Chondrocyte (in vitro differentiated cells): ENCODE measurements at regions not wholly inside any gene's neighbourhood (a gene's known extent, or its start where the extent isn't known, plus 50 kb on each side); places are given as distances from the start of the nearest gene placed in this dataset.

Experiments
- DNase-seq: peaks from one replicate; pipeline ENCODE4 v3.0.0; 2021; ENCODE audit warnings: mixed read lengths, low spot score
- H3K27ac Mint-ChIP-seq: one replicate; pipeline ENCODE4 v1.8.0; 2021; ENCODE audit warnings: mild to moderate bottlenecking, moderate library complexity, mixed read lengths; ENCODE audit not compliant: unreplicated experiment
- H3K27me3 Mint-ChIP-seq: 2 replicates; pipeline ENCODE4 v1.8.0; 2021; ENCODE audit warnings: low read depth, mixed read lengths
- H3K36me3 Mint-ChIP-seq: 2 replicates; pipeline ENCODE4 v1.8.0; 2021; ENCODE audit warnings: low read depth, mixed read lengths
- H3K4me1 Mint-ChIP-seq: 2 replicates; pipeline ENCODE4 v1.8.0; 2021; ENCODE audit warnings: low read depth, mild to moderate bottlenecking, mixed read lengths
- H3K4me3 Mint-ChIP-seq: one replicate; pipeline ENCODE4 v1.8.0; 2021; ENCODE audit warnings: mild to moderate bottlenecking, moderate library complexity, mixed read lengths; ENCODE audit not compliant: unreplicated experiment
- H3K9me3 Mint-ChIP-seq: 2 replicates; pipeline ENCODE4 v1.8.0; 2021; ENCODE audit warnings: low read depth, mixed read lengths
- TF ChIP-seq, protein P1 (sequence below): fragments of 200-600 bp; sonication (generic); IDR thresholded peaks from 2 replicates; pipeline ENCODE4 v1.5.0; 2021; ENCODE audit warnings: antibody characterized with exemption, mild to moderate bottlenecking, moderate library complexity

DNA sequence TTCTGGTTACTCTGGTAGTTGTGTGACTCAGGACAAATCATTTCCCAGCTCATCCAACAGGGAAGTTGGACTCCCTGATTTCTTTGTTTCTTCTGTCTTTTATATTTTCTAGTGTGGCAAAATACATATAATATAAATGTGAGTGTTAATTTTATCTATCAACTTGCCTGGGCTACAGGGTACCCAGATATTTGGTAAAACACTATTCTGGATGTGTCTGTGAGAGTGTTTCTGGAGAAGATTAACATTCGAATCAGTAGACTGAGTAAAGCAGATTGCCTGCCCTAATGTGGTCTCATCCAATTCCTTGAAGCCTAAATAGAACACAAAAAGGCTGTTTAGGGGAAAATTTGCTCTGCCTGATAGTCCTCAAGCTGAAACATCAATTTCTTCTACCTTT lies 91.1 kb upstream of the EPCAM start:
- no peak overlapping the region for H3K4me3 Mint-ChIP-seq

GRCh38 chr2:47277187-47277586 lies 91.9 kb upstream of the EPCAM start:
- Mint-ChIP-seq H3K4me3 (no peak overlapping the region), H3K36me3 (no peaks in the 10 kb centered on the region), H3K27me3 (no peaks in the 10 kb centered on the region), H3K4me1 (peaks cover 25% of the 10 kb centered on the region), H3K9me3 (no peaks in the 10 kb centered on the region), H3K27ac (no peak overlapping the region)
- DNase-seq = no peak
- TF ChIP-seq, protein P1, sequence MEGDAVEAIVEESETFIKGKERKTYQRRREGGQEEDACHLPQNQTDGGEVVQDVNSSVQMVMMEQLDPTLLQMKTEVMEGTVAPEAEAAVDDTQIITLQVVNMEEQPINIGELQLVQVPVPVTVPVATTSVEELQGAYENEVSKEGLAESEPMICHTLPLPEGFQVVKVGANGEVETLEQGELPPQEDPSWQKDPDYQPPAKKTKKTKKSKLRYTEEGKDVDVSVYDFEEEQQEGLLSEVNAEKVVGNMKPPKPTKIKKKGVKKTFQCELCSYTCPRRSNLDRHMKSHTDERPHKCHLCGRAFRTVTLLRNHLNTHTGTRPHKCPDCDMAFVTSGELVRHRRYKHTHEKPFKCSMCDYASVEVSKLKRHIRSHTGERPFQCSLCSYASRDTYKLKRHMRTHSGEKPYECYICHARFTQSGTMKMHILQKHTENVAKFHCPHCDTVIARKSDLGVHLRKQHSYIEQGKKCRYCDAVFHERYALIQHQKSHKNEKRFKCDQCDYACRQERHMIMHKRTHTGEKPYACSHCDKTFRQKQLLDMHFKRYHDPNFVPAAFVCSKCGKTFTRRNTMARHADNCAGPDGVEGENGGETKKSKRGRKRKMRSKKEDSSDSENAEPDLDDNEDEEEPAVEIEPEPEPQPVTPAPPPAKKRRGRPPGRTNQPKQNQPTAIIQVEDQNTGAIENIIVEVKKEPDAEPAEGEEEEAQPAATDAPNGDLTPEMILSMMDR = no peak

More for the DNA sequence above, 91.1 kb upstream of the EPCAM start:
- TF ChIP-seq, protein P1 = no peak
- Mint-ChIP-seq H3K4me1 (peaks cover 23% of the 10 kb centered on the region), H3K27ac (no peak overlapping the region), H3K27me3 (no peaks in the 10 kb centered on the region), H3K9me3 (no peaks in the 10 kb centered on the region), H3K36me3 (no peaks in the 10 kb centered on the region)
- no peak for DNase-seq

DNA sequence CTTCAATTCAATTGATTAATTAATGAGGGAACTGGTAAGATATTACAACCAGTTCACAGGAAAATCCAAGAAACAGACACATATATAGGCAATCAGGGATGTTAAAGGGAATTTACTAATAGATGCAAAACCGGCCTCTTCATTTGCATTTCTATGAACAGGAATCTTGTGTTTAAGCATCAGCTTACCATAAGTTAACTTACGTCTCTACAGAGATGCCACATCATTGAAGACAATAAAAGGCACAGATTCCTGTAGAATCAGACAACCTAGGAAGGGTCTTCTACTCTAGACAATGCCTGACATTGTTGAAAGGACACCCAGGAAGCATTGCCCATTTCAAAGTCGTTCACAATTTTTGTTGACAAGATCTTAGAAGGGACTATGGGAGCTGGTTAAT lies 93.0 kb upstream of the EPCAM start:
- Mint-ChIP-seq H3K4me3 (no peak overlapping the region), H3K9me3 (no peaks in the 10 kb centered on the region), H3K4me1 (peaks cover 29% of the 10 kb centered on the region), H3K36me3 (no peaks in the 10 kb centered on the region), H3K27me3 (no peaks in the 10 kb centered on the region), H3K27ac (no peak overlapping the region)
- TF ChIP-seq, protein P1 = no peak
- DNase-seq = no peak

DNA sequence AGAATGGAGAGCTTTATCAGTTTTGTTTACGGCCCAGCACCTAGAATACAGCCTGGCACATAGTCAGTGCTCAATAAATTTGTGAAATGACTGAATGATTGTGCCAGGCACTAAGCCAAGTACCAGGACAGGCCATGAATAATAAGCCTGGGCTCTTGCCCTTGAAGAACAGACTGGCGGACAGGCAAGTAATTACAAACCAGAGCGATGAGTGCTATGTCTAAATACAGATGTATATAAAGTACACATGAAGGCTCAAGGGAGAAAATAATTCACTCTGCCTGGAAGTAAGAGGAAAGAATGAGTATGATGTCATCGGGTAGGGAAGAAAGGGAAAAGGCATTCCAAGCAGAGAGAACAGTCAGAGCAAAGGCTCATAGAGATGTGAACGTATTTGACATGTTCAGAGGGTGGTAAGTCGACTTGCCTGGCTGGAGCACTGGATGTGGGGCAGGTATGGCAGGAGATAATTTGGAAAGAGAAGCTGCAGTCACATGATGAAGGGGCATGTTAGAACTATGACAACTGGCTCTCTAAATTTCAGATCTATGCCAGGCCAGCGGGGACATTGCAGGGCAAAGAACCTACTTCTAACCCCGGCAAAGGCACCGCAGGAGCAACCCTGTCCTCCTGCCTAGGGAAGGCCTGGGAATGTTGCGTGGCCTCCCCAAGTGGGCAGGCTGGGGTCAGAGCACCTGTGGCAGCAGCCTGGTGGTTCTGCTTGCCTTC lies 94.9 kb upstream of the EPCAM start:
- no peaks in the 10 kb centered on the region for H3K9me3 Mint-ChIP-seq
- TF ChIP-seq, protein P1 = peak; percentile 11
- peak overlapping the region; percentile 92 for H3K27ac Mint-ChIP-seq
- H3K36me3 Mint-ChIP-seq = no peaks in the 10 kb centered on the region
- H3K27me3 Mint-ChIP-seq = no peaks in the 10 kb centered on the region
- no peak overlapping the region for H3K4me3 Mint-ChIP-seq
- H3K4me1 Mint-ChIP-seq = peaks cover 43% of the 10 kb centered on the region
- no peak for DNase-seq

DNA sequence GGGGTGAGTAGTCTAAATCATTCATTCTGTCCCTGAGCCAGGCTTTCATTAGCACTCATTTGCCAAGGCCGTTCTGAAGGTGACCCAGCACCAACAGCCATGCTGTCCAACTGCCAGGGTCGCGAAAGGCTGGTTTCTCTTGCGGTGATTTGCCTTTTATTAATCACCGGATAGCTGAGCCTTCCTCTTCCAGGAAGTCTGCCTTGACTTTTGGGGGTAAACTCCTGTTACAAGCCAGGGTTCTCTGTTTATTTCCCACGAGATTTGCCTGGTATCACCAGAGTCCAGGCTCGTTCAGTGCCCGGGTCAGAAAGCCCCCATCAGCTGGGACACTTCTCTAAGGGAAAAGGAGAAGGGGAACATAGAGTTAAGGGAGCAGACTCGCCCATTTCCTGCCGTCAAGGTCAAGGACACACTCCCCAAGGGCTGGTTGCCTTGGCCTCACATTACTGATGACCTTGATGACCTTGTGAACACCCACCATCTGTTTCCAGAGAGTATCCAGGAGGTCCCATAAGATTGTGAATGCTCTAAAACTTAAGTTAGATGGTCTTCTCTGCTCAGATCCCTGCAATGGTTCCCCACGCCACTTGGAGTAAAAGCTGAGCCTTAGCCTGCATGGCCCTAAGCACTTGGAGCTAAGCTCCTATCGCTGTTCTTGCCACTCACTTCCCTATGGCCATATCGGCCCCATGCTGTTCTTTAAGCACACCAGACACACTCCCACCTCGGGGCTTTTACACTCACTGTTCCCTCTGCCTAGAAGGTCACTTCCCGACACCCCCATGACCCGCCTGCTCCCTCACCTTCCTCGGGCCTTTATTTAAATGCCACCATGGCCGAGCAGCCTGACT lies 96.0 kb upstream of the EPCAM start:
- TF ChIP-seq, protein P1 = no peak
- H3K4me3 Mint-ChIP-seq = no peak overlapping the region

More for the DNA sequence above, 96.0 kb upstream of the EPCAM start:
- no peaks in the 10 kb centered on the region for H3K9me3 Mint-ChIP-seq
- DNase-seq = no peak
- no peaks in the 10 kb centered on the region for H3K36me3 Mint-ChIP-seq
- no peaks in the 10 kb centered on the region for H3K27me3 Mint-ChIP-seq
- peak overlapping the region; percentile 92 for H3K27ac Mint-ChIP-seq
- H3K4me1 Mint-ChIP-seq = peaks cover 44% of the 10 kb centered on the region
